ENCODE measurements at regions not wholly inside any gene's neighbourhood (a gene's known extent, or its start where the extent isn't known, plus 50 kb on each side); places are given as distances from the start of the nearest gene placed in this dataset.
"Not testable (repeated sequence)": the region's sequence is repeated elsewhere in the genome, so short reads cannot be mapped to it uniquely, and the experiment has no call there.

DNA sequence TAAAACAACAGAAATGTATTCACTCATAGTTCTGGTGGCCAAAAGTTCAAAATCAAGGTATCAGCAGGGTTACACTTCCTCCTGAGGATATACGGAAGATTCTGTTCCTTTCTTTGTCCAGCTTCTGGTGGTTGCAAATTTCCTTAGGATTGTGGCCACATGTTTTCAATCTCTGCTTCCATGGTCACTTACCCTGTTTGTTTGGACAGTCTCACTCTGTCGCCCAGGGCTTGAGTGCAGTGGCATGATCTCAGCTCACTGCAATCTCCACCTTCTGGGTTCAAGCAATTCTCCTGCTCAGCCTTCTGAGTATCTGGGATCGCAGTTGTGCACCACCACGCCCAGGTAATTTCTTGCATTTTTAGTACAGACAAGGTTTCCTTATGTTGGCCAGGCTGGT lies 534.3 kb downstream of the KCNA4 start:
- DNase-seq: no peak

DNA sequence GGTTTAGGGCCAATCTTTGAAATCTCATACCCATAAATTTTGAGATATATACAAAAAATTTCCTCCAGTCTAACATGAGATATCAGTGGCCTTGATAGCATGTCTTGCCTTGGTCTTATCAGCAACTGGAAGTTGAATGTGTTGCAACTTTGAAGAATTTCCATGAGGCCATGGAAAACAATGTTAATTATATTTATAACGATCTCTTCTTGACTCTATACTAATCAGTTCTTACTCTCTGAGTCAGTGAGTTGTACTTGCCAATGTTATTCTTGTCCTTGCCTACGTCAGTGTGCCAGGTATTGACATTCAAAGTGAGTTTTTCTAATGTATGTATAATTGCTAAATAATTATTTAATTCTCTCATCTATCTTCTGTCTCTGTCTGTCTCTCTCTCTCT lies 535.1 kb downstream of the KCNA4 start:
- no peak for DNase-seq

DNA sequence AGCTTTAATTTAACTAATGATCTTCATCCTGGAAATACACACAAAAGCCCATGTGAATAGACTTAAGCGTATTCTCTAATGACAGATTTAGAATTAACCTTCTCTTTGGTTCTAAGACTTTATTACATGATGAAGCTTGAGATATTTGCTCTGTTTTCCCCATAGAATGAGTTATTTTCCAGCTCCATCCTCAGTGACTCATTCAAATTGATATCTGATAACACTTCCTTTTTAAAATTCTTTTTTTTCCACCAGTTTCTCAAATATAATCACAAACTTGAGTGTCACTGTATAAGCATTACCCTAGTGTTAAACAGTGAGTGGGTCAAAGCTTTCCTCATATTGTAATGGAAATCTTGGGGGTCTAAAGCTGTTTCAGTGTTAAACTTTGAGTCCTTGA lies 535.8 kb downstream of the KCNA4 start:
- DNase-seq: no peak

DNA sequence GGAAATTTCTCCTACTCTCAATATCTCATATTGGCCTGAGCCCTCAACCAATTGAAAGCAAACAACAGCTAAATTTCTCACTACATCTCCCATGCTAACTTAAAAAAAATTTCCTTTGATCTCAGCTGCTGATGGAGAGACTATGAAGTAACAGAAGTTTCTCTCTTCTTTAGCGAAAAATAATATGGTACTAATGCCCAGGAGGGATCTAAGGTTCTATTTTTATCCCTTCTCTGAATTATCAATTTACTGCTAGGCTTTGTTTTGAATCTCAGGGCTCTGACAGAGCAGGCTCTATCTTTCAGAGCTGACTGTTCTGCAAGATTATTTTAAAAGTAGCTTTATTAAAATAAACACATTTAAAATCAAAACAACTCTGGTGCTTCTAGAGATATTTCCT lies 558.6 kb downstream of the KCNA4 start:
- no peak for DNase-seq

DNA sequence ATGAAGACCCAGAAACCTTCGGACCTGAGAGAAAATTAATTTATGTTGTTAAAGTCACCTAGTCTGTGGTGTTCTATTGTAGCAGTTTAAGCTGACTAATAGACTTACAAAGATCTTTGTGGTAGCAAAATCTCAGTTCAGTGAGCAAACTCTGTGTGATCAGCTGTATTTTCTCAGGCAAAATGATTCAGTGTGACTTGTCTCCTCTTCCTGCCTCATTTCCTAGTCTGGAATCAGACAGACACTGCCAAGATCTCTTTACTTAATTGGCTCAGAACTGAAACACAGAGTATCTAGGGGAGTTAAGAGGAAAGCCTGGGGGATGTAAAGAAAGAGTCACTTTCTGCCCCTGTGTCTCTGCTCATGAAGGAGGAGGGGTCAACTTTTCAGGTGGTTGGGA lies 564.7 kb downstream of the KCNA4 start:
- no peak for DNase-seq

DNA sequence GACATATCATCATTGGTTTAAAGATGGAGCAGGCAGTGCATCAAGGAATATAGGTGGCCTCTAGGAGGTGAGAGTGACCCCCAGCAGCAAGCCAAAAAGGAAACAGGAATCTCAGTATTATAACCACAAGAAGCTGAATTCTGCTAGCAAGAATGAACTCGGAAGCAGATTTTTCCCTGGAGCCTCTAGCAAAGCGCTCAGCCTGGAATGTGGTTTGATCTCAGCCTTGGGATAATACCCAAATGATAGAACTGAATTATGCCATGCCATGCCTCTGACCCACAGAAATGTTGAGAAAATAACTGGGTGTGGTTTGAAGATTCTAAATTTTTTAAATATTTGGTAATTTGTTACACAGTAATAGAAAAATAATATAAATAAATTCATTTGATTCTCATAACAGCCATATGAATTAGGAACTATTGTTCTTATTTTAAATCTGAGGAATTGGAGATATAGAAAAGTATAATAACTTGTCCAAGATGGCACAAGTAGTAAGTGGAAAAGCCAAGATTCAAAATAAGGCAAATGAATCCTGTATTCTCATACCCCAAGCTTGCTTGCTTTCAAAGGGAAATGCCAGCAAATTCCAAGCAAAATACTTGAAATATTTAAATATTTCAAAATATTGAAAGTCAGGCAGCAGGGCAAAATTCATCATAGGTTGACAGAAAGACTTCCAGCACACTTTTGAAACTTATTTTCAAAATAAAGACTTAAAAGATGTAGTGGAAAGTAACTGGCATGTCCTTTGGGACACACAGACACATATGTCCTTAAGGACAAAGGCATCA lies 567.4 kb downstream of the KCNA4 start:
- DNase-seq: no peak

DNA sequence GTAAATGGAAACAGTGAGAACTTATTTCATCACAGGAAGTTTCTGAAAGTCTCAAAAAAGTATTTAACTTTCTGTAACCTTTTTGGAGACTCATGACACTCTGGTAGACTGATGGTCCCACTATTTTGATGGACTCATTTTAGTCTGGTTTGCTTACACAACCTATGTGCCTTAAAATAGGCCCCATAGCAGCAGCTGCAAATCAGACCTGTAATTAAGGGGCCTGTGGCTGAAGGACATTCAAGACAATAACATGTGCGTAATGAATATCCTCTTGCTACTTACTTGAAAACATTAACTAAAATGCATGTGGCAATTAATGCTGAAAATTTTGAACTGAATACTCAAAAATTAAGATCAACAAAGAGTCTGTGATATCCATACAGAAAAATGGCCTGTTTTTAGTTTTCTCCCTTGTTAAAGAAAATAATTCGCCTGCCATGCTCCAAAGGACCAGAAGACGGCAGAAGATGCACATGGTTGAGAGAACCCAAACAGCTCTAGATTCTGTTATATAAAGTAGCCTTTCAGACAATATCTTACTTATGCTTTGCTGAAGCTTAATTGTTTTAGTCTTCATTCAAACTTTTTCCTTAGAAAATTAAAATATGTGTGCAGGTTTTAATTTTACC lies 568.5 kb downstream of the KCNA4 start:
- peak; percentile 37 for DNase-seq

DNA sequence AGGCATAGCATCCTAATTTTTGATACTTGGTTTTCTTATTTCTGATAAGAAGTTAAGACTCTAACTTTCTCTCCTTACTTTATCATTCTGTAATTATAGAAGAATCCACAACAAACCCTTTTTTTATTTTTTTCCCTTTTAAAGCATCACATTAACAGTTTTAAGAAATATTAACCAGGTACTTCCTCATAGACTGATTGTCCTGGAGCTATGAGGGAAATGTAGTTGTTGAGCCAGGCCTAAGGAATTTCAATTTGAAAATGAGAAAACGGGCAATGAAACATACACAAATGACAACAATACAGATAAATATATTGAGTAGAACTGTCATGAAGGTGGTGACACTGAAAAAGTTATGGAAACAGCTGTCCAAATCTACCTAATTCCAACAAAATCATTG lies 569.0 kb downstream of the KCNA4 start:
- DNase-seq: no peak

DNA sequence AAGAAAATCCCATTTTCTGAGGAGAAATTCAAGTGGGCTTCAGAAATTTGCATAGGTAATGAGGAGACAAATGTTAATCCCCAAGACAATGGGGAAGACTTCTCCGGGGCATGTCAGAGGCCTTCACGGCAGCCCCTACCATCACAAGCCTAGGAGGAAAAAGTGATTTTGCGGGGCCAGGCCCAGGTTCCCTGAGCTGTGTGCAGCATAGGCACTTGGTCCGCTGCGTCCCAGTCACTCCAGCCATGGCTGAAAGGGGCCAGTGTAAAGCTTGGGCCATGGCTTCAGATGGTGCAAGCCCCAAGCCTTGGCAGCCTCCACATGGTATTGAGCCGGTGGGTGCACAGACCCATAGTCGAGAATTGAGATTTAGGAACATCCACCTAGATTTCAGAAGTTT lies 570.7 kb downstream of the KCNA4 start:
- DNase-seq: no peak

DNA sequence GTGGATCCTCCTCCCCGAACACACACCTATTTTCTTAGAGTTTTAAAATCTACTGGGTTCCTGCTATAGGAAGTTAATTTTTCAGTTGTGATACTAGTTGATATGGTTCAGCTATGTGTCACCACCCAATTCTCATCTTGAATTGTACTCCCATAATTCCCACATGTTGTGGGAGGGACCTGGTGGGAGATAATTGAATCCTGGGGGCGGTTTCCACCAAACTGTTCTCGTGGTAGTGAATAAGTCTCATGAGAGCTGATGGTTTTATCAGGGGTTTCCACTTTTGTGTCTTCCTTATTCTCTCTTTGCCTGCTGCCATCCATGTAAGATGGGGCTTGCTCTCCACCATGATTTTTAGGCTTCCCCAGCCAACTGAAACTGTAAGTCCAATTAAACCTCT lies 571.6 kb downstream of the KCNA4 start:
- not testable (repeated sequence) for DNase-seq

DNA sequence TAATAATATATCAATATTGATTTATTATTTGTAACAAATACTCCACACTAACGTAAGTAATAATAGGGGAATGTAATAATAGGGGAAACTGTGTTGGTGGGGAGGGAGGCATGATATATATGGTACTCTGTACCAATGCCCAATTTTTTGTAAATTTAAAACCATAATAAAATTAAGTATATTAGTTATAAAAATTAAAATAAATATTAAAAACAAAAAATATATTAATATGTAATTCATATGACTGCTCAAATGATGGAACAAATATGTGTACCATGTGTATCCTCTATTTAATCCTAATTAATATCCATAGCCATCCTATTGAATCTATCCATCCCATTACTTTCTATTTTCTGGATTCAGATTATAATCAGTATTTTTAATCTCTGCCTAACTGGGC lies 578.0 kb downstream of the KCNA4 start:
- no peak for DNase-seq

DNA sequence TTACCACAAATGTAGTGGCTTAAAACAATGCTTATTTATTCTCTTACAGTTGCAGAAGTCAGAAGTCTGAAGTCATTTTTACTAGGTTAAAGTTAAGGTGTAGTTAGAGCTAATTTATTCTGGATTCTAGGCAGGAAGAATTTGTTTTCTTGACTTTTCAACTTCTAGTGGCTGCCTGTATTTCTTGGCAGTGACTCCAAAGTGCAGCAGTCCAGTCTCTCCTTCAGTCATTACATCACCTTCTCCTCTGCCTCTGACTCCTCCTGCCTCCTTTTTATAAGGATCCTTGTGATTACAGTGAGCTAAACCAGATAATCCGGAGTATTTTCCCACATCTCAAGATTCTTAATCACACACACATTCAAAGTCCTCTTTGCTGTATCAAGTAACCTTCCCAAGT lies 581.4 kb downstream of the KCNA4 start:
- no peak for DNase-seq

DNA sequence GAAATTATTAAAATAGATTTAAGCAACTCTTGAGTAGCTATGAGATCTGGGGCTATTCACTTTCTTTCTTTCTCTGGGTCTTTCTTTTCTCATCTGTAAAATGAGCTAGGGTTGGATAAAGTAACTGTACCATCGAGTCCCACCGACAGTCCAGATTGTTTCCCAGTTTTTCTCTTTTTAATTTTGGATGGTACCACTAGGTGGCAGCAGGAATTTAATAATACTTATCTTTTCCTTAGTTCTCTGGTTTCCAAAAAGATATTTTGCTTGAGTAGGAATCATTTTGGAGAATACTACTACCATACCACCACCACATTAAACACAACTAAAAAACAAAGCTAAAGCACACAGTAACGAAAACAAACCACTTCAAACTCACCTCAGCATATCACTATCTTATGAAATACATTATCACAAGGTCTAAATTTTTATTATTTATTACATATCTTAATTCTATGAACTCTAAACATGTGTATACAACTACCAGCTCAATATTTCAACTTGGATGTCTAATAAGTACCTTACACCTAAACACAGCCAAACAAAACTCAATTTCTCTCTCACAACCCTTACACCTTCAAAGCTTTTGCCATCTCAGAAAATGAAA lies 584.0 kb downstream of the KCNA4 start:
- peak; percentile 56 for DNase-seq

DNA sequence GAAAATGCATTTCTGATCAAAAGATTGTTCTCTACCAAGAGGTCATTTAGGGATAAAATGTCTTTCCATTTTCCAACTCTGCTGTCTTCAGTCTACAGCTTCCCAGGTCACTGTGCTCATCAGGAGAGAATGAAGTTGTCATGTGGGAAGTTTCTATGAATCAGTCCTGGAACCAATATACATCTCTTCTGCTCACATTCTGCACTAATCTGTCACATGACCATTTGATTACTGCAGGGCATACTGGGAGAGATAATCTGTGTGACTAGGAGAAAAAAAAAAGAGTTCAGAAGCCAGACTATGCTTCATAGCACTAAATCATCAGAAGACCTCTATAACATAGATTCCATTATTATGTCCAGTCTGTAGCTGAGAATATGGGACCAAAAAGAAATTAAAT lies 611.5 kb downstream of the KCNA4 start:
- DNase-seq: no peak

DNA sequence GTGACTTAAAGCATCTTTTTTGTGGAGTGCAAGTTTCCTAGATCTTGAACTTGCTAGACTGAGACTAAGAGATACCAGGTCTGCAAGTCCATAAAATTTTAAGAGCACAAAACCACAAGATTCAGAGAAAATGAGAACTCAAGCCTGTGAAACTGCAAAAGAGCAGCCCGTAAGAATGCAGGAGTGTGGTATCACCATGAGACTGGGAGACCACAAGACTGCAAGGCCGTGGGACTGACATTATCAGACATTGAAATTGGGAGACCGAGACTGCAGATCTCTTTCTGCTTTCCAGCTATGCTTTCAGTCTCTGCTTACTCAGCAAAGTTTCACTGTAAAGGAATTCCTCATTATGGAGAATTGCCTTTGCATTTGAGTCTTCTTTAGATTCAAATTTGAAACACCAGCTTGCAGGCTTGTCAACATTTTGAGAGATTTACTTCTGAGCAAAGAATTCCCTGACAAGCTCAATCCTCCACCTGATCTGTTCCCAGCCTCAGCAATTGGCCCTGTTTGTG lies 621.2 kb downstream of the KCNA4 start:
- DNase-seq: no peak

DNA sequence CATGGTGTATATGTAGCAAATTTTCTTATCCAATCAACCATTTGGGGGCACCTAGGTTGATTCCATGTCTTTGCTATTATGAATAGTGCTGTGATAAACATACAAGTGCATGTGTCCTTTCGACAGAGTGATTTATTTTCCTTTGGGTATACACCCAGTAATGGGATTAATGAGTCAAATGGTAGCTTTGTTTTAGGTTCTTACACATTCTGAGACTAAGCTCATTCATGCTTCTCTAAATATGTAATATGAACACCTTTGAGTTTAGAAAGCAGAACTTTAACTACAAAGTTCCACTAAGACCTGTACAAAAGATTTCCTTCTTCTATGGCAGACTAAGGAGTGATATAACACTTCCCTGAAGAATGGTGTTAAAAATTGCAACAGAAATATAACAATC lies 627.0 kb downstream of the KCNA4 start:
- no peak for DNase-seq

DNA sequence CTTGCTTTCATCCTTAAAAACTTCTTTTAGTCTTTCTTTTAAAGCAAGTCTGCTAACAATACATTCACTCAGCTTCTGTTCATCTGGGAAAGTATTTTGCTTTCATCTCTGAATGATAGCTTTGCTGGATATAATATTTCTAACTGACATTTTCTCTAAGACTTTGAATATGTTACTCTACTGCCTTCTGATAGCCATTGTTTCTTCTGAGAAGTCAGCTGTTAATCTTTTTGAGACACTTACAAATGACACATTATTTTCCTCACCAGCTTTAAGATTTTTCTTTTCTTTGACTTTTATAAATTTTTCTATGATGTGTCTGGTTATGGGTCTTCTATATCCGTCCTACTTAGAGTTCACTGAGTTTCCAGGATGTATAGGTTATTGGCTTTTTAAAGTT lies 643.1 kb downstream of the KCNA4 start:
- DNase-seq: no peak

DNA sequence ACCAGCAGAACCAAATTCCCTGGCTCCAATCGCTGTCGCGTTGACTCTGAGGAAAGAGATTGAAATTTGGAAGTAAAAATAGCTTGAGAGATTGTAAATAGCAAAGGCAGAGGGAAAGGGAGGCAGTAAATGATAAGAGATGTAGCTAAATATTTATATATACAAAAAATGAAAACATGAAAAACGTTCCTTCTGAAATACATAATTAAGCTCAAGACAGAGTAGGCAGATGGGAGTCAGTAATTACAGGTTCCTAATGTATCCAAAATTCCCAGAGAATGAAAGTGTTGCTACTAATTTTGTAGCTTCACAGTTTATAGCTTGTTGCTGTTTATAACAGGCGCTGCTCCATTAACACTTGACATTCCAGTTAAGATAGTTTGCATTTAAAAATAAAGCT lies 648.7 kb downstream of the KCNA4 start:
- no peak for DNase-seq

DNA sequence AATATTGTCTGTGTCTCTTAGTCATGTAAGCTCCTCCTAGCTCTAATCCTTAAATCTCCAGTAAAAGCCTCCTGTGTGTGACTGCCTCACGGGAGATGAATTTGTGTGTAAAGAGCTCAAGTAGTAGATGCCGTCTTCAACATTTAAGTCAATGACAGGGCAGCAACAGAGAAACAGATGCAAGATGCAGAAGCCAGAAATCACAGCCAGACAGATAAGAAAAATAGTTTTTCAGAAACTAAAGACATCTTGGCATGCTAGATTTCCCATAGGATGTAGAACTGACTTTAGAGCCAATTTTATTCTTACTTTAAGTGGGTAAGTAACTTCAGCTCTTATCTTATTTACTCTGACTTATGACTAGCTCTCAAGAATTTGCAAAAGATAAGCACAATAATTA lies 652.8 kb downstream of the KCNA4 start:
- no peak for DNase-seq

DNA sequence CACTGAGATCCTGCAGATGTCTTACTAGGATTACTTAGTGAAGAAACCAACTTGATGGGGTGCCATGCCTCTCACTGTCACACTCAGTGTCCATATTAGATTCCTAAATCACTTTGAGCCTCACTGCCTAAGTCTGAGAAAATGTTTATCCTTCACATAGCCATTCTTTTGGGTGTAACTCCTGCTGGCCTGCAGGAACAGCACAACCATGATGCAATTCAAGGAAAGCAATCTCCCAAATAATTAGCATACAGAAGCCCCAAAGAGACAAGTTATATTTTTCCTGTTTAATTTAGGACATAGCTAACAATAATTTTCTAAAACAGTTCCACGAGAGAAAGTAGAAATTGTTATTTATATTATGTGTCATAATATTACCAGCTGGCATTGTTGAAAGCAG lies 655.5 kb downstream of the KCNA4 start:
- DNase-seq: no peak

DNA sequence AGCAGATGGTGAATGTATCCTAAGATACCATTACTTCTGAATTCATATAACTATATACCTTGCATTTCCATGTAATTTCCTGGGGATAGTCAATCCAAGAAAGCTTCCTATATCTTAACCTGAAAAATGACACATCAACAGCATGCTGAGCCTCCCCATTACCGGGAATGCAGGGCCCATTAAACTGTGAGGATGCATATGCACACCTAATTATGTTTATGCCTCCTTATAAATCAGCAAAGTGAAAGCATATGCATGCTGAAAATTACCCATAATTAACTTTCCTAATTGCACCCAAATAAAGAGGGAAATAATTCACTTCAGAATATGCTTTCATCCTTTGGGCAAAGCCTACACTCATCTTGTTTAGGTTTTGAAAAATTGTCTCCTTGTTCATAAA lies 663.0 kb downstream of the KCNA4 start:
- no peak for DNase-seq

DNA sequence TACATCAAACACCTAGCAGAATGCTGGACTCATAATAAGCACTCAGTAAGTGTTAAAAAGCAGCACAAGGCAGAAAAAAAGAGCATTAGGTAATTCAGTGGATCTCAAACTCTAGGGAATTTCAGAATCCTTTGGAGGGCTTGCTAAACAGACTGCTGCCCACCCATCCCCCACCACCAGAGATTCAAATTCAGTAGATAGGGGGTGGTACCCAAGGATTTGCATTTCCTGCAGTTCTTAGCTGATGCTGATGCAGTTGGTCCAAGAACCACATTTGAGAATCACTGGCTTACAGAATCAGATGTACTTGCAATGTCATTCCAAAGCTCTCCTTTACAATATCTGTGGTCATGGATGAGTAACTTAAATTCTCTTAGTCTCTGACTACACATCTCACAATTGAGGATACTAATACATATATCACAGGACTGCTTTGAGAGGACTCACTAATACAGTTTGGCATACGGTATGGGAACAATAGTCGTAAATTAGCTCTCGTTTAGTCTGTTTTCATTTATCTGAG lies 664.5 kb downstream of the KCNA4 start:
- DNase-seq: no peak

DNA sequence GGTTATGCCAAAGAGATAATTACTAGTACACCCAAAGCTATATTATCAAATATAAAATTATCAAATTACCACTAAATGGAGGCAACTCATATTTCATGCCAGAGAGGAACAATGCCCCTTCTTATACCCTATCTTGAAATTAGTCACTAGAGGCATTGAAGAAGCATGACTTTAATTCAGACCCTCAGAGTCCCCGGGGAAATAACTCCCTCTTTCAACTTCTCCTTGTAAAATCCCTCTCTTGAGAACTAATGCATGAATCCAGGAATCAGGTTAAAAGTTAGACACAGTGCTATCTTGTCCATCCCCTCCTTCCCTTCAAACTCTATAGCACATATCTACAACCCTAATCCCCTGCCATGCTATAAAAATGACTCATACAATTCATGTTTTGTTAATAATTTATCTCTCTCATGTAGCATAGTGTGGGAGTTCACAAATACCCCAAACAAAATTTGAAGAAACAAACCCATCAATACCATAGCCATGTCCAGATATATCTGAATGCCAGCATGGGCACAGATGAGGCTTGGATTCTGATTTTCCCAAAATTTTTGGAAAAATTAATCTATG lies 665.4 kb downstream of the KCNA4 start:
- no peak for DNase-seq

Measured in tongue (tissue), 1 donor.